CD1c-positive myeloid dendritic cell (primary cell): ENCODE measurements at regions not wholly inside any gene's neighbourhood (a gene's known extent, or its start where the extent isn't known, plus 50 kb on each side); places are given as distances from the start of the nearest gene placed in this dataset.

Source experiments
- DNase-seq: peaks from one replicate; pipeline ENCODE4 v3.0.0-alpha.2; 2016; ENCODE audit errors: extremely low spot score

- no peak for DNase-seq
These were observed 153.1 kb downstream of the GPAM start for GRCh38 chr10:112030431-112030830.

DNA sequence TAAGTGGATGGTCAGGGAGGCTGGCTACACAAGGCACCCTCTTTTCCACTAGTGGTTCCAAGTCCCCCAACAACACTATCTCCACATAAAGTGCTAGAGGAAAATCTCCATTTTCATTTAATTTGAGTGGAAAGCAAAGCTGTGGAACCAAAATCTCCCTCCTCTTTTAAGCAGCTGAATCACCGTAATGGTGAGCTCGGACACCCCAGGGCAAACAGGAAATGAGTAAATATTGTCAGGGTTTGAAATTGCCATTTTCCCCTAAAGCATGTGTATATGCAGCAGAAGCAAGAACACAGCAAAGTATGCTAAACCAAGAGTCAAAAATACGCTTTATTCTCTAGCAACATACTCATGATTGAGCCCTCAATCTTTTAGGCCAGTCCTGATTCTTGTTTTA is 143.7 kb downstream of the GPAM start:
- no peak for DNase-seq

- no peak for DNase-seq
These were observed 142.9 kb downstream of the GPAM start for GRCh38 chr10:112040696-112041095.

DNA sequence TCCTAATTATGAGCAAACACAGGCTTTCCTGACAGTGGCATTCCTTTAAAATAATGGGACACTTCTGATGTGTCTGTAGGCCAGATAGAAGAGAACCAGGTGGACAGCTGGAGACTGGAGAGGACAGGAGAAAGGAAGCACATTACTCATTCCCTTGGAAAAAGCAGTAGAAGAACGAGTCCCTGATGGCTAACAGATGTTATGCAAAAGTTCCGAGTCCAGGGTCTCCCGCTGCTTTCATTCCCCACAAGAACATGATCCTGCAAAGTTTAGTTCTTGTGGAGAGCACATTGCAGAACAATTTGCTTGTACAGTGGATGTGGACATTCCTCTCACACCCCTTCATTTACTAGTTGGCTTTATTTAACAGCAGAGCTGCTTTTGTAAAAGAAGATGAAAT is 137.6 kb downstream of the GPAM start:
- no peak for DNase-seq

DNA sequence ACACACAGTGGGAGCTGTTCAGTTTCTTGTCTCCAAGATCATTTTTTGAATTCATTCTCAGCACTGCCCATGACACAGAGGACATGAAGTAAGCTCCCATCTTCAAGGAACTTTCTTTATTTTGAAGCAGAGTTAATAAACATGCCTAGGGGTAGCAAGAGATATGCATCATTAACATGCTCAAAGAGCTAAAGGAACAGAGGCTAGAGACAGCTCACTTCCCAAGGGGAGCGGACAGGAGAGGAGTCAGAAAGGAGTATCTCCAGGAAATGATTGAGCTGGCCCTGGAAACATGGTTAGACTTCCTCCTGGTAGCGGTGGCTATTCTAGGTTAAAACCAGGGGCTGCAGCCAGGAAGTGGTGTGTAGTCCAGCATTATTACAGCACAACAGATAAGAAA is 135.9 kb downstream of the GPAM start:
- DNase-seq = no peak

GRCh38 chr10:112052166-112052565 is 131.4 kb downstream of the GPAM start:
- DNase-seq = no peak

DNA sequence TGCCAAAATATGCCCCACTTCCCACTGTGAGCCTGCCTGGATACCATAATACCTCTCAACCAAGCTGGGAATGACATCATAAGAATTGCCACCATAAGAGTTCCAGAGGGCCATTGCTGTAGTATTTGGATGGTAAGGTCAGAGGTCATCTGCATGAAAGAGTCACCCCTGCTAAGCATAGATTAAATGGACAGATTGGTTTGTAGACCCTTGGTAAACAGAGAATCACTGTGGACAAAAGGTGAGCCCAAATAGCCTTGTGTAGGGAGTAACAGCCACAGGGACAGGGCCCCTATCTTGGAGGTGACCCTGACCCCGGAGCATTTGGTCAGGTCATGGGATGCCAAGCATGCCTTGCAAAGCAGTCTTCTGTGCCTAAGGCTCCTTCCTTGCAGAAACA is 129.7 kb downstream of the GPAM start:
- DNase-seq = no peak

DNA sequence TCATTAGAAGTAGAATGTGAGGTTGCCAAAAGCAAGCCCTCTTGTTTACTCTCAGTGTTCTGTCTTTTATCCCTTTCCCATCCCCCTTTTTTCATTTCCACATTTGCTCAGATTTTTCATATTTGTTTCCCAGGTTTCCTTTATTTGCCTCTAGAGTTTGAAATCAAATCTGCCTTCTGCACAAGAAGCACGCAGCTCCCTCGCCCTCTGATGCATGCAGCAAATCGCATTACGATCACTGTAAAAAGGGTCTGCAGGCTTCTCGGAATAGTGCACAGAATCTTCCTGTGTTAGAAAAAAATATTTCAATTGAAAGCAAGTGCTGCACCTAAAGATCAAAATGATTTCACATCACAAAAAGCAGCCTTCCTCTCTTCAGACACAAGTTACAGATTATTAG is 129.0 kb downstream of the GPAM start:
- DNase-seq = no peak

DNA sequence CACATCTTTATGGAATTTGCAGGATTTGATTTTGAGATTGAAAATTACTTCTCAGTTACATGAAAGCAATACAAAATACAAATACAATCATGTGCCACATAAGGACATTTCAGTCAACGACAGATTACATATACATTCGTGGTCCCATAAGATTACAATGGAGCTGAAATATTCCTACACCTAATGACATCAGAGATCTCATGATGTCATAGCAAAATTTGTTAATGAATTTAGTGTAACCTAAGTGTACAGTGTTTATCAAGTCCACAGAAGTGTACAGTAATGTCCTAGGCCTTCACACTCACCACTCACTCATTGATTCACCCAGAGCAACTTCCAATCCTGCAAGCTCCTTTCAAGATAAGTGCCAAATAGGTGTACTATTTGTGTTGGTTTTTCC is 126.5 kb downstream of the GPAM start:
- no peak for DNase-seq

- DNase-seq = no peak
These were observed 124.3 kb downstream of the GPAM start for GRCh38 chr10:112059220-112059619.

- DNase-seq = no peak
These were observed 111.9 kb downstream of the GPAM start for GRCh38 chr10:112071596-112072133.

GRCh38 chr10:112078003-112078402 is 105.6 kb downstream of the GPAM start:
- no peak for DNase-seq

GRCh38 chr10:112080231-112080630 is 103.3 kb downstream of the GPAM start:
- DNase-seq = no peak

GRCh38 chr10:112082120-112082519 is 101.4 kb downstream of the GPAM start:
- no peak for DNase-seq

- no peak for DNase-seq
These were observed 100.1 kb downstream of the GPAM start for GRCh38 chr10:112083472-112083871.

DNA sequence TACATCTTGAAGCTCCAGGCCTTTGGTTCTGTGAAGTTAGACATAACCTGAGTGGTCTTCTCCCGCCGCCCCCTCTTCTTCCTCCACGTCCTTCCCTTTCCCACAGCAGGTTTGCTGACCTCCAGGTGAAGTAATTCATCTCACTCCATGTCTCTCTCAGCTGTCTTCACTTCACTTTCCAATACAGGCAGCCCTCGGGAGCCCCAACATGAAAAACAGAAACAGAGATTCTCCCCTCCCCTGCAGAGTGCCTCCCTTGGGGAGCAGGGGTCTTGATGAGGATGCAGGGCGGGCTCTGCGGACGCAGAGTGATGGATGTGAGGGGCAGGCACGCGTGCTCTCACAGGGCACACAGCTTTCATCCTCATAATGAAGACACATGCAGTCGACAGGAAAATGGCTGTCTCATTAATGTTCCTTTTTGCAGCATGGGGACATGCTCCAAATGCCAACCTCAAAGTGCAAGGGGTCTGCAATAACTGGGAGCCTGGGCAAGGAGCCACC is 95.6 kb downstream of the GPAM start:
- DNase-seq = no peak

DNA sequence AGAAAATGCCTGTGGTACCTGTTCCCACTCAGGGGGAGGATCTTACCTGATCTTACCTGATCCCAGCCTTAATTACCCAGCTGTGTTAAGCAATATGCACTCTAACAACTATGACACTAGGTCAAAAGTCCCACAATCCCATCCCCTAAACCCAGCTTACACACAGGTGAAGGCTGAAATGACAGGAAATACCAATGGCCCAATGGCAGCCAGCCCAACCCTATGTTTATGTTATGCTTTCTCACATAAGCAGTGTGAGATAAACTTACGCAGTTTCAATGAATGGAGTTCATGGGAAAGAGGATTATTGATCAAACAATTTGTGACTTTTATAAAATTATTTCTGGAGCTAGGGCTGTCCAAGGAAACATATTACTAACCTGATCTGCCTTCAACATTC is 91.9 kb downstream of the GPAM start:
- DNase-seq = no peak

- no peak for DNase-seq
These were observed 91.0 kb downstream of the GPAM start for GRCh38 chr10:112092519-112092918.

DNA sequence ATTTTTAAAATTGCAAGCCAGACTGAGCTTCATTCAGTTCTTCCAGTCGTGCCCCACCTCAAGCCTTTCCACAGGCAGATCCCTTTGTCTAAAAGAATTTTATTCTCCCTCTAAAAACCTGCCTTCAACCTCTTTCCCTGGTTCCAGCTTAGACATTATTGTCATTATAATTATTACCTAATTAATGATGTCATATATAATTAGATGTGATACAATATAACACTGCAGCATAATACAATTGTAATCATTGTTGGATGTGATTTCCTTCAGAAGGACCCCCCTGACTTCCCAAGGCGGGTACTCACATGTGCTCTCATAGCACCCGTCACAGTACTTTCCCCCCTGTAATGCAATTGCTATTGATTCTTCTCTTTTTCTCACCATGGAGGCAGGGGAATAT is 88.6 kb downstream of the GPAM start:
- DNase-seq = no peak

DNA sequence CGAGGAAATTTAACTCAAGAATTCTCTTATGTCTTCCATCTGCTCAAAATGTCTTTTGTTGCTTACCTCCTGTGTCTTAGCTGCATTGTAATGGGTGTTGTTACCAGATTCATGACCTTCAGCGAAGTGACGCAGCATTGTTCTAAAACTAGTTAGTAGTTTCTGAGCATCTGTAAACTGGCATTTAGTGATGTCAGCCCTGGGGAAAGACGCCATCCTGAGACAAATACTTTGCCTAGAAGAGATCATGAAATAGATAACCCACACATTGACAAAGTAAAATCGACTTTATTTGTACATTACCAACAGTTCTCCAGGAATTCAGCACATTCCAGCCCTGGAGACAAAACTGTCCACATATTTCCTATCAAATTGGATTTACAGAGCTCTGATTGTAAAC is 87.8 kb downstream of the GPAM start:
- no peak for DNase-seq

DNA sequence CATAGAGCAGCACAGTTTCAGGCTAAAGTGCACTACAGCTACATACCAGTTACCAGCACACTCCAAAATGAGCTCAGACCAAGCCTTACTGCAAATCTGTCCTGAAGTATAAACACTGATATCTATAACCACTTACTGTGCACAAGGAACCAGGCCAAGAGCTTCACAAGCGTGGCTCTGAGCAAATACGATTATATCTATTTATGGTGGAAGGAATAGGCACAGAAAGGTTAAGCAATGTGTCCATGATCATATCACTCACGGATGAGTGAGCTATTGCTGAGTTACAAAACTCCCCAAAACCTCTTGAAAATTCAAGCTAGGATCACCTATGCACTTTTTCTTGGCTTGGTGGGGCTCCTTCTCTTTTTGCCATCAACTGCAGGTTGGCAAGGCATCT is 84.9 kb downstream of the GPAM start:
- no peak for DNase-seq
